ENCODE measurements at regions not wholly inside any gene's neighbourhood (a gene's known extent, or its start where the extent isn't known, plus 50 kb on each side); places are given as distances from the start of the nearest gene placed in this dataset.

DNA sequence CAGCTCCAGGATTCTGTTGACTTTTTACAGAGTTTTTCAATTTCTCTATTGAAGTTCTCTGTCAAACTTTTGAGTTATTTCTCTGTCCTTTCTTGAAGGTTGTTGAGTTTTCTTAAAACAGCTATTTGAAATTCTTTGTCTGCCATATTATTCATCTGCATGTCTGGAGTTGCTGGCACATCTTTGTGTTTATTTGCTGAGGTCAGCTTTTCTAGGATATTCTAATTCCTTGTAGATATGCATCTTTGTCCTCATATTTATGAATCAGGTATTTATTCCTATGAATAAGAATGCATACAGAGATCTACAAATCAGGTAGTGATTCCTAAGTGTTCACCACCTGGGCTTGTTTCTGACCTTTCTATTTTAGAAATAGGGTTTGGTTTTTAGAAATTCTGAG is 546.4 kb downstream of the RAPGEF2 start:
- TF ChIP-seq EZH2 (IDR thresholded peaks at IDR 0.05; ENCODE audit: borderline replicate concordance, low read depth, low read length, poor library complexity, severe bottlenecking), result no peak
- TF ChIP-seq, protein P1, sequence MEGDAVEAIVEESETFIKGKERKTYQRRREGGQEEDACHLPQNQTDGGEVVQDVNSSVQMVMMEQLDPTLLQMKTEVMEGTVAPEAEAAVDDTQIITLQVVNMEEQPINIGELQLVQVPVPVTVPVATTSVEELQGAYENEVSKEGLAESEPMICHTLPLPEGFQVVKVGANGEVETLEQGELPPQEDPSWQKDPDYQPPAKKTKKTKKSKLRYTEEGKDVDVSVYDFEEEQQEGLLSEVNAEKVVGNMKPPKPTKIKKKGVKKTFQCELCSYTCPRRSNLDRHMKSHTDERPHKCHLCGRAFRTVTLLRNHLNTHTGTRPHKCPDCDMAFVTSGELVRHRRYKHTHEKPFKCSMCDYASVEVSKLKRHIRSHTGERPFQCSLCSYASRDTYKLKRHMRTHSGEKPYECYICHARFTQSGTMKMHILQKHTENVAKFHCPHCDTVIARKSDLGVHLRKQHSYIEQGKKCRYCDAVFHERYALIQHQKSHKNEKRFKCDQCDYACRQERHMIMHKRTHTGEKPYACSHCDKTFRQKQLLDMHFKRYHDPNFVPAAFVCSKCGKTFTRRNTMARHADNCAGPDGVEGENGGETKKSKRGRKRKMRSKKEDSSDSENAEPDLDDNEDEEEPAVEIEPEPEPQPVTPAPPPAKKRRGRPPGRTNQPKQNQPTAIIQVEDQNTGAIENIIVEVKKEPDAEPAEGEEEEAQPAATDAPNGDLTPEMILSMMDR (conservative IDR thresholded peaks at IDR 0.05; ENCODE audit: low read depth, low read length), result no peak

Data from A673 (cell line).